ENCODE measurements at regions not wholly inside any gene's neighbourhood (a gene's known extent, or its start where the extent isn't known, plus 50 kb on each side); places are given as distances from the start of the nearest gene placed in this dataset.

DNA sequence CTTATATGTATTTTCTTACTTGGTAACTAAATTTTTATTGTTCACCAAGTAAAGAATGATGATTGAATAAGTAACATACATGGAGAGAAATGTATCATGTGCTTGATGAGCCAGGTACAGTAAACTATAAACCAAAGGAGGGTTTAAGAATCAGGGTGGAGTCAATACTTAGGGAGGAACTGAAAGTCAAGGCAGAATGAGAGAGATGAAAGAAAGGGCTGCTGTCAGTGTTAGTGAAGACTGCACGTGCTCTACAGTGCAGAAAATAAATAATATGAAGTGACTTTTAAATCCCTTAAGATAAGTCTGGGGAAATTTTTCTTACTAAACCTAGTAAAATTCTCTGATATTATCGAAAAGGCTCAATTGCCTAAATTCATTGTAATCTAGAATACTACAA is 986.0 kb downstream of the DSC3 start:
- TF ChIP-seq, protein P1, sequence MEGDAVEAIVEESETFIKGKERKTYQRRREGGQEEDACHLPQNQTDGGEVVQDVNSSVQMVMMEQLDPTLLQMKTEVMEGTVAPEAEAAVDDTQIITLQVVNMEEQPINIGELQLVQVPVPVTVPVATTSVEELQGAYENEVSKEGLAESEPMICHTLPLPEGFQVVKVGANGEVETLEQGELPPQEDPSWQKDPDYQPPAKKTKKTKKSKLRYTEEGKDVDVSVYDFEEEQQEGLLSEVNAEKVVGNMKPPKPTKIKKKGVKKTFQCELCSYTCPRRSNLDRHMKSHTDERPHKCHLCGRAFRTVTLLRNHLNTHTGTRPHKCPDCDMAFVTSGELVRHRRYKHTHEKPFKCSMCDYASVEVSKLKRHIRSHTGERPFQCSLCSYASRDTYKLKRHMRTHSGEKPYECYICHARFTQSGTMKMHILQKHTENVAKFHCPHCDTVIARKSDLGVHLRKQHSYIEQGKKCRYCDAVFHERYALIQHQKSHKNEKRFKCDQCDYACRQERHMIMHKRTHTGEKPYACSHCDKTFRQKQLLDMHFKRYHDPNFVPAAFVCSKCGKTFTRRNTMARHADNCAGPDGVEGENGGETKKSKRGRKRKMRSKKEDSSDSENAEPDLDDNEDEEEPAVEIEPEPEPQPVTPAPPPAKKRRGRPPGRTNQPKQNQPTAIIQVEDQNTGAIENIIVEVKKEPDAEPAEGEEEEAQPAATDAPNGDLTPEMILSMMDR (optimal IDR thresholded peaks at IDR 0.05 in 1 of 3, IDR thresholded peaks at IDR 0.05 in 1 of 3, conservative IDR thresholded peaks at IDR 0.05 in 1 of 3; ENCODE audit: extremely low read depth in 1 of 3, insufficient read depth in 2 of 3, low read length in 3 of 3), result no peak
- no peak for TF ChIP-seq EZH2 (IDR thresholded peaks at IDR 0.05; ENCODE audit: low read length)

Data from keratinocyte (primary cell).